ENCODE measurements at regions not wholly inside any gene's neighbourhood (a gene's known extent, or its start where the extent isn't known, plus 50 kb on each side); places are given as distances from the start of the nearest gene placed in this dataset.

DNA sequence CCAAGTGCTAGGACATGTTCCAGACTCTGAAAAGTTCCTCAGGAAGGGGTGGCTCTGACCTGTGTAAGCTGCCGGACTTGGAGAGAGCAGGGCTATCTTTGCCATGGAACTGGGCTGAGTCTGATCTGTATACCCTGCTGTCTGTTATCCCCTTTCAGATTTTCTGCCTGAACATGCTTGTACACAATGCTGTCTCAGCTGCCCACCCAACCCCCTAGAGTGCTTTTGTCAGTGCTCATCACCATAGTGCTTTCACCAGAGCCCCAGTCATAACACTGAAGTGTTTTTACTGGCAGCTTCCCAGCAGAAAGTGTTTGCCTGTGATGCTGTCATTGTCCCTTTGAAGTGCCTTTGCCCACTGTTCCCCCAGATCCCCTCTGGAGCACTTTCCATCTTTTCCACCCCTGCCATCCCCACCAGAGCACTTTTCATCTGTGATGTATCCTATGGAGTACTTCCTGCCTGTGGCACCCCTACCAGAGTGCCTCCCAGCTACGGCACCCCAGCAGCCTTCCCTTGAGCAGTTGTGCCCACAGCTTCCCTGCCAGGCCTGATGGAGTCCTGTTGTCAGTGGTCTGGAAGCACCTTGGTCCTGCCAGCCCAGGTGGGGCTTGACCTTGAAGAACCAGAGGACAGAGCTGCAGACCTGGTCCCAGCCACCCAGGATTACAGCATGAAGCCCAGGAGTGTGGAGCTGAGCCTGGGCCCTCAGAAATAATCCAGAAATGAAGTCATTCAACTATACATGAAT lies 397.7 kb downstream of the DIPK2A start:
- no peaks in the 10 kb centered on the region for H3K27me3 ChIP-seq (ENCODE audit: control insufficient read depth, insufficient read depth, low read length)
- CTCF ChIA-PET, result no interaction called here
- no peak for DNase-seq (ENCODE audit: low read depth, low spot score)
- no peak overlapping the region for H3K27ac ChIP-seq (ENCODE audit: low read depth, low read length)
- H3K4me3 ChIP-seq (ENCODE audit: low read depth, low read length), result no peak overlapping the region
- TF ChIP-seq, protein P1, sequence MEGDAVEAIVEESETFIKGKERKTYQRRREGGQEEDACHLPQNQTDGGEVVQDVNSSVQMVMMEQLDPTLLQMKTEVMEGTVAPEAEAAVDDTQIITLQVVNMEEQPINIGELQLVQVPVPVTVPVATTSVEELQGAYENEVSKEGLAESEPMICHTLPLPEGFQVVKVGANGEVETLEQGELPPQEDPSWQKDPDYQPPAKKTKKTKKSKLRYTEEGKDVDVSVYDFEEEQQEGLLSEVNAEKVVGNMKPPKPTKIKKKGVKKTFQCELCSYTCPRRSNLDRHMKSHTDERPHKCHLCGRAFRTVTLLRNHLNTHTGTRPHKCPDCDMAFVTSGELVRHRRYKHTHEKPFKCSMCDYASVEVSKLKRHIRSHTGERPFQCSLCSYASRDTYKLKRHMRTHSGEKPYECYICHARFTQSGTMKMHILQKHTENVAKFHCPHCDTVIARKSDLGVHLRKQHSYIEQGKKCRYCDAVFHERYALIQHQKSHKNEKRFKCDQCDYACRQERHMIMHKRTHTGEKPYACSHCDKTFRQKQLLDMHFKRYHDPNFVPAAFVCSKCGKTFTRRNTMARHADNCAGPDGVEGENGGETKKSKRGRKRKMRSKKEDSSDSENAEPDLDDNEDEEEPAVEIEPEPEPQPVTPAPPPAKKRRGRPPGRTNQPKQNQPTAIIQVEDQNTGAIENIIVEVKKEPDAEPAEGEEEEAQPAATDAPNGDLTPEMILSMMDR (IDR thresholded peaks at IDR 0.05; ENCODE audit: low read depth, low read length), result no peak
- H3K9me3 ChIP-seq (ENCODE audit: control insufficient read depth, insufficient read depth, low read length), result peaks cover 3% of the 10 kb centered on the region; the same call in 1 of the 2 replicates
- POLR2A ChIA-PET, result no interaction called here

DNA sequence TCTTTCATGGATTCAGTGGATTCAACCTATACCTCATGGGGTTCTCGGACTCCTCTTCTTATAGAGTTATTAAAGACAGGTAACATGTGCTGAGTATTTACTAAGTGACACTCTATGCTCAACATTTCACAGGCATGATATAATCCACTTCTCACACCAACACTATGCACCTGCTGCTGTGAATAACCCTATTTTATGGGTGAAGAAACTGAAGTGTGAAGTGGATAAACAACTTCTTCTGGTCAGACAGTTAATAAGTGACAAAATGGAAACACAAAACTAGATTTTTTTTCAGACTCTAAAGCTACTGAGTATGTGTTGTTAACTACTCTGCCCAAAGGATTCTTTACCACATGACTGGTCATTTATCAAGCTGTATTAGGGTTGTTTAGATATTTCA lies 403.5 kb downstream of the DIPK2A start:
- Histone ChIP-seq H3K27me3 (ENCODE audit: control insufficient read depth, insufficient read depth, low read length) (no peaks in the 10 kb centered on the region), H3K27ac (ENCODE audit: low read depth, low read length) (no peak overlapping the region), H3K4me3 (ENCODE audit: low read depth, low read length) (no peak overlapping the region), H3K9me3 (ENCODE audit: control insufficient read depth, insufficient read depth, low read length) (no peaks in the 10 kb centered on the region)
- CTCF ChIA-PET, result no interaction called here
- no peak for DNase-seq (ENCODE audit: low read depth, low spot score)
- TF ChIP-seq, protein P1 (IDR thresholded peaks at IDR 0.05; ENCODE audit: low read depth, low read length), result no peak
- POLR2A ChIA-PET, result no interaction called here

DNA sequence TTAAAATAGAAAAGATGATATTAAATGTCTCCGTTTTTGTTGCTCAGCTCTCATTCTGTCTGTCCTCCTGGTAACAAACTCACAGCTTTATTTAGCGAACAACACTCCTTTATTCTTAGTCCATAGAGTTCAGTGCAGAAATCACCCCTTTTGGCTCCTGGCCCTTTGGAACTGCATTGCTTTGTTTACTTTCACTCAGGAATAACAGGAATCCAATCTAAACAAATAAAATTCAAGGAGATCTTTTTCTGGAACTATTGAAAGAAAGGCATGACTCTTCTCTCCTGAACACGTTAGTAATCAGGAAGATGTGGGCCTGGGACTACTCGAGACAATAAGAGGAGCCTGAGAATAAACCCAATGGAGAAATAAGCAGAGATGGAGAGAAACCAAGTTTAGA lies 409.2 kb downstream of the DIPK2A start:
- CTCF ChIA-PET, result no interaction called here
- DNase-seq (ENCODE audit: low read depth, low spot score), result no peak
- Histone ChIP-seq H3K9me3 (ENCODE audit: control insufficient read depth, insufficient read depth, low read length) (no peaks in the 10 kb centered on the region), H3K27me3 (ENCODE audit: control insufficient read depth, insufficient read depth, low read length) (no peaks in the 10 kb centered on the region), H3K27ac (ENCODE audit: low read depth, low read length) (no peak overlapping the region), H3K4me3 (ENCODE audit: low read depth, low read length) (no peak overlapping the region)
- POLR2A ChIA-PET, result no interaction called here
- TF ChIP-seq, protein P1 (IDR thresholded peaks at IDR 0.05; ENCODE audit: low read depth, low read length), result no peak

DNA sequence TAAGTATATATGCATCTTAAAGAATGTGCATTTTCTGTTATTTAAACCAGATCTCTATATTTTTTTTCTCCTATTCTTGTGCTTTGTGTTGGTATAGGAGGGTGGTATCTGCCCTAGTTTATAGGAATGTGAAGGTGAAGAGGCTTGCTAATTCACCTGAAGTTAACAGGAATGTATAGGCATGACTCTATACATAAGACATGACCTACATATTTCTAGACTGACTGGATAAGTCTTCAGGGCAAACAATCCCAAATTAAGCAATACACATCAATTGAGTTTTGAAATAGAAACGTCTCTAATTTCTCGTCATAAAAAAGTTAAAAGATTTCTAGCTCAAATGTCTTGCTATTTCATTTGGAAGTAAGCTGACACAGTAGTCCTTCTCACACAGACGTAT lies 410.0 kb downstream of the DIPK2A start:
- no peak overlapping the region for H3K27ac ChIP-seq (ENCODE audit: low read depth, low read length)
- H3K27me3 ChIP-seq (ENCODE audit: control insufficient read depth, insufficient read depth, low read length), result no peaks in the 10 kb centered on the region
- CTCF ChIA-PET, result no interaction called here
- H3K9me3 ChIP-seq (ENCODE audit: control insufficient read depth, insufficient read depth, low read length), result no peaks in the 10 kb centered on the region
- POLR2A ChIA-PET, result no interaction called here
- DNase-seq (ENCODE audit: low read depth, low spot score), result no peak
- H3K4me3 ChIP-seq (ENCODE audit: low read depth, low read length), result no peak overlapping the region
- TF ChIP-seq, protein P1 (IDR thresholded peaks at IDR 0.05; ENCODE audit: low read depth, low read length), result no peak

DNA sequence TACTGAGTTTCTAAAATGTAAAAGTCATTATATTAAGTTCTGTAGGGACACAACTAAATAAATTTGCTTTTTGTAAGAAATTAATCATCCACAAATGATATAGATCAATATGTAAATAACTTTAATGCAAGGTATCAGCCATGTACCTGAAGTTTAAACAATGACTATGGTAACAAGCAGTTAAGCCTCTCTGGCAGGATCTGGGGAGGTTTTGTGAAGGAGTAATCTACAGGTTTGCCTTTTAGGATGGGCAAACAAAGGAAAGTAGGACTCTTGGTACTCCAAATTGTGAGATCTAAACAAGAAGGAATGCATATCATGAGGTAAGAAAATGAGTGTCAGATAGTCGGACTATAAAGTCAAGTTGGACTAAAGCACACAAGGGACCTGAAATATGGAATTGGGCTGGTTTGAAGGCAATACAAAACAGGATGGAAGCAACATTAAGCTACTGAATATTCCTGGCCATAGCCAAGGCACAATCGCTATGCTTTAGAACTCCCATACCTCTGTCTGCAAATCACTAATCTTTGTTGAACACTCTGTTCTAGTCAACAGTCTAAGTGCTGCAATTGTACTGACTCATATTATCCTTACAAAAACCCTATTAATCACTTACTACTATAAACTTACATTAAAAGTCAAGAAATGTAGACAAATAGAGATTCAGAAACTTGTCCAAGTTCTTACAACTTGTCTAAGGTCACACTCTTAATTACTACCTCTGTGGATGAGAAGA lies 412.8 kb downstream of the DIPK2A start:
- no peaks in the 10 kb centered on the region for H3K9me3 ChIP-seq (ENCODE audit: control insufficient read depth, insufficient read depth, low read length)
- H3K27ac ChIP-seq (ENCODE audit: low read depth, low read length), result no peak overlapping the region
- H3K4me3 ChIP-seq (ENCODE audit: low read depth, low read length), result no peak overlapping the region
- ChIA-PET CTCF (no interaction called here), POLR2A (no interaction called here)
- TF ChIP-seq, protein P1 (IDR thresholded peaks at IDR 0.05; ENCODE audit: low read depth, low read length), result no peak
- H3K27me3 ChIP-seq (ENCODE audit: control insufficient read depth, insufficient read depth, low read length), result no peaks in the 10 kb centered on the region
- no peak for DNase-seq (ENCODE audit: low read depth, low spot score)
